Endothelial cell of umbilical vein (primary cell): ENCODE measurements at regions not wholly inside any gene's neighbourhood (a gene's known extent, or its start where the extent isn't known, plus 50 kb on each side); places are given as distances from the start of the nearest gene placed in this dataset.

ENCODE experiments used
- BruUV-seq: library from RNA; stranded (reverse); fragments of 400-500 nt; replicated peaks from 2 replicates; lab custom pipeline; 2021; lab: Mats Ljungman, UMichigan
- CTCF ChIA-PET: fragments of 300-600, 350-600 bp; sonication (Branson Sonifier 250); formaldehyde crosslinking; loops from one replicate; lab custom pipeline; 2021; ENCODE audit warnings: antibody characterized with exemption, inconsistent platforms; lab: Charles Lee
- POLR2A ChIA-PET: fragments of 300-600, 350-600 bp; sonication (Branson Sonifier 250); formaldehyde crosslinking; loops from one replicate; lab custom pipeline; 2021; ENCODE audit warnings: antibody characterized with exemption, inconsistent platforms; lab: Charles Lee
- DNase-seq: peaks from one replicate; pipeline ENCODE4 v3.0.0-alpha.2; 2011; ENCODE audit warnings: low read depth, low spot score
- FAIRE-seq: peaks from 2 replicates; lab custom pipeline; 2011; peaks lifted over from hg19 to GRCh38; lab: Jason Lieb, UNC
- H2AFZ ChIP-seq: 2 replicates; pipeline ENCODE4 v1.6.0; 2012; ENCODE audit warnings: low read depth, low read length, control low read depth, inconsistent platforms
- H3K27ac ChIP-seq: 2 replicates; pipeline ENCODE4 v1.5.1; 2011; ENCODE audit warnings: low read depth, mild to moderate bottlenecking, control low read depth, low read length, moderate library complexity; ENCODE audit not compliant: insufficient read depth
- H3K27me3 ChIP-seq, 2 experiments: 2 replicates each; pipeline versions ENCODE4 v1.6.0 to v1.6.1; 2011; ENCODE audit warnings: low read length in 2 of 2, mixed read lengths in 1 of 2; ENCODE audit not compliant: control insufficient read depth in 2 of 2, insufficient read depth in 2 of 2
- H3K36me3 ChIP-seq, 2 experiments: 2 replicates in 1 of 2; 3 replicates in 1 of 2; pipeline ENCODE4 v1.5.1; 2011; ENCODE audit warnings: low read length in 2 of 2, mild to moderate bottlenecking in 1 of 2, moderate library complexity in 1 of 2; ENCODE audit not compliant: control insufficient read depth in 2 of 2, insufficient read depth in 2 of 2; ENCODE audit errors: extremely low read depth in 1 of 2
- H3K4me1 ChIP-seq: 3 replicates; pipeline ENCODE4 v1.5.1; 2011; ENCODE audit warnings: mild to moderate bottlenecking, low read length; ENCODE audit not compliant: control insufficient read depth, insufficient read depth; ENCODE audit errors: extremely low read depth
- H3K4me2 ChIP-seq: 2 replicates; pipeline ENCODE4 v1.6.1; 2011; ENCODE audit warnings: low read length, control low read depth, mixed read lengths; ENCODE audit not compliant: insufficient read depth
- H3K4me3 ChIP-seq, 3 experiments: fragments of 200-600 bp in 1 of 3; sonication (generic), shearing (Covaris generic) in 1 of 3; replicated peaks in 1 of 3; 2 replicates each; pipeline ENCODE4 v1.5.1; 2011 to 2016; ENCODE audit warnings: control low read depth in 3 of 3, low read length in 3 of 3, mild to moderate bottlenecking in 2 of 3, inconsistent platforms in 1 of 3, low read depth in 1 of 3, moderate library complexity in 1 of 3; ENCODE audit not compliant: insufficient read depth in 1 of 3
- H3K79me2 ChIP-seq: 2 replicates; pipeline ENCODE4 v1.6.0; 2012; ENCODE audit warnings: low read length, inconsistent platforms; ENCODE audit not compliant: control insufficient read depth, insufficient read depth
- H3K9ac ChIP-seq: replicated peaks from 2 replicates; pipeline ENCODE3; 2011; ENCODE audit warnings: low read length, control low read depth; ENCODE audit not compliant: insufficient read depth; ENCODE audit errors: extremely low read depth
- H3K9me1 ChIP-seq: replicated peaks from 3 replicates; pipeline ENCODE4 v1.6.0; 2011; ENCODE audit warnings: mild to moderate bottlenecking, low read length; ENCODE audit not compliant: control insufficient read depth, insufficient read depth; ENCODE audit errors: extremely low read depth
- H3K9me3 ChIP-seq: replicated peaks from 2 replicates; pipeline ENCODE4 v1.5.1; 2012; ENCODE audit warnings: low read length, inconsistent platforms; ENCODE audit not compliant: control insufficient read depth, insufficient read depth
- H4K20me1 ChIP-seq: replicated peaks from 2 replicates; pipeline ENCODE3; 2011; ENCODE audit warnings: mild to moderate bottlenecking, low read length; ENCODE audit not compliant: control insufficient read depth, insufficient read depth; ENCODE audit errors: extremely low read depth
- EZH2 ChIP-seq: IDR thresholded peaks from 2 replicates; pipeline ENCODE4 v1.6.1; 2012; ENCODE audit warnings: borderline replicate concordance, low read depth, mild to moderate bottlenecking, moderate library complexity, low read length, inconsistent platforms; ENCODE audit not compliant: severe bottlenecking
- FOS ChIP-seq: IDR thresholded peaks from 2 replicates; pipeline ENCODE4 v1.6.1; 2011; ENCODE audit warnings: mild to moderate bottlenecking, low read length, moderate library complexity, borderline replicate concordance; ENCODE audit not compliant: insufficient read depth
- JUN ChIP-seq: IDR thresholded peaks from 2 replicates; pipeline ENCODE4 v1.6.1; 2011; ENCODE audit warnings: borderline replicate concordance, low read depth; ENCODE audit not compliant: insufficient read length, insufficient read depth
- MYC ChIP-seq: IDR thresholded peaks from one replicate; pipeline ENCODE4 v1.6.1; 2011; ENCODE audit warnings: mild to moderate bottlenecking, low read depth, low read length
- POLR2A ChIP-seq: IDR thresholded peaks from 2 replicates; pipeline ENCODE4 v1.6.1; 2012; ENCODE audit warnings: low read depth, mild to moderate bottlenecking, control low read depth, low read length
- POLR2AphosphoS5 ChIP-seq: IDR thresholded peaks from 2 replicates; pipeline ENCODE4 v1.6.1; 2012; ENCODE audit warnings: low read depth, mild to moderate bottlenecking, control low read depth, low read length, moderate library complexity; ENCODE audit not compliant: insufficient read depth
- dilution Hi-C: fragments of 300-500 bp; cut with MboI; formaldehyde crosslinking; loops from one replicate; pipeline ENCODE4 v1.15.0; 2019; ENCODE audit warnings: low sequenced_read_pairs; ENCODE audit not compliant: extremely low pct_ligation_motif_present
- intact Hi-C: fragments of 100-400 bp; cut with micrococcal nuclease; formaldehyde crosslinking; loops from one replicate; pipeline ENCODE4 v1.10.0; 2022
- TF ChIP-seq, protein P1 (sequence below), 2 donors: IDR thresholded peaks; 1 replicate in 1 of 2; 2 replicates in 1 of 2; pipeline ENCODE4 v1.5.1; 2011; ENCODE audit warnings: low read length in 2 of 2, mild to moderate bottlenecking in 2 of 2, moderate library complexity in 2 of 2, control low read depth in 1 of 2, inconsistent platforms in 1 of 2, low read depth in 1 of 2; ENCODE audit not compliant: insufficient read depth in 1 of 2; ENCODE audit errors: extremely low read depth in 1 of 2
- TF ChIP-seq, protein P2 (sequence below): IDR thresholded peaks from 2 replicates; pipeline ENCODE4 v1.6.1; 2011; ENCODE audit not compliant: insufficient read depth, insufficient read length

DNA sequence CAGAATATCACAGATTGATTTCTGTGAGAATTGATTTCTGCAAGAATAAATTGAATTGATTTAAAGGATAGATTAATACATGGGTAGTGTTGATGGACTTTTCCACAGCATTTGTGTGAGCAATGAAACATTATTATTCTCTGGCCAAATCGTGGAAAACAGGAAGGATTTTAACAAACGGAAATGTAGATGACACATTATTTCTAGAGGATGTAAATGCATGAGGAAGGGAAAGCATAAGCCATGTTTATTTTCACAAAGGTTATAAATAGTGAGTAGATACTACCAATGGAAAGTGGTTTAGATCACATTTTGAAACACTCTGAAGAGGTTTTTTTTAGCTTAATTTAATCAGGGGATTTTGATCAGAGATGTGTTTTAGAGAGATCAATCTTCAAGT, 1534.6 kb upstream of the MIR17HG start:
- peak; percentile 79 for DNase-seq
- peak overlapping the region; percentile 71 for H3K4me2 ChIP-seq
- dilution Hi-C loops: no loop called here
- BruUV-seq: no TSS peak
- no peaks in the 10 kb centered on the region for H3K27me3 ChIP-seq
- peak; percentile 57 for FAIRE-seq
- H3K36me3 ChIP-seq: no peaks in the 10 kb centered on the region
- H3K9me1 ChIP-seq: no peaks in the 10 kb centered on the region
- no peaks in the 10 kb centered on the region for H3K9me3 ChIP-seq
- peak overlapping the region; percentile 57 for H3K27ac ChIP-seq
- TF ChIP-seq, protein P1, sequence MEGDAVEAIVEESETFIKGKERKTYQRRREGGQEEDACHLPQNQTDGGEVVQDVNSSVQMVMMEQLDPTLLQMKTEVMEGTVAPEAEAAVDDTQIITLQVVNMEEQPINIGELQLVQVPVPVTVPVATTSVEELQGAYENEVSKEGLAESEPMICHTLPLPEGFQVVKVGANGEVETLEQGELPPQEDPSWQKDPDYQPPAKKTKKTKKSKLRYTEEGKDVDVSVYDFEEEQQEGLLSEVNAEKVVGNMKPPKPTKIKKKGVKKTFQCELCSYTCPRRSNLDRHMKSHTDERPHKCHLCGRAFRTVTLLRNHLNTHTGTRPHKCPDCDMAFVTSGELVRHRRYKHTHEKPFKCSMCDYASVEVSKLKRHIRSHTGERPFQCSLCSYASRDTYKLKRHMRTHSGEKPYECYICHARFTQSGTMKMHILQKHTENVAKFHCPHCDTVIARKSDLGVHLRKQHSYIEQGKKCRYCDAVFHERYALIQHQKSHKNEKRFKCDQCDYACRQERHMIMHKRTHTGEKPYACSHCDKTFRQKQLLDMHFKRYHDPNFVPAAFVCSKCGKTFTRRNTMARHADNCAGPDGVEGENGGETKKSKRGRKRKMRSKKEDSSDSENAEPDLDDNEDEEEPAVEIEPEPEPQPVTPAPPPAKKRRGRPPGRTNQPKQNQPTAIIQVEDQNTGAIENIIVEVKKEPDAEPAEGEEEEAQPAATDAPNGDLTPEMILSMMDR (IDR thresholded peaks at IDR 0.05; ENCODE audit: extremely low read depth in 1 of 2, insufficient read depth in 1 of 2, low read depth in 1 of 2, low read length in 2 of 2): no peak
- TF ChIP-seq JUN (peak; percentile 55), FOS (peak; percentile 29)
- TF ChIP-seq, protein P2, sequence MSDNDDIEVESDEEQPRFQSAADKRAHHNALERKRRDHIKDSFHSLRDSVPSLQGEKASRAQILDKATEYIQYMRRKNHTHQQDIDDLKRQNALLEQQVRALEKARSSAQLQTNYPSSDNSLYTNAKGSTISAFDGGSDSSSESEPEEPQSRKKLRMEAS: no peak
- H3K79me2 ChIP-seq: no peaks in the 10 kb centered on the region
- H3K4me1 ChIP-seq: peaks cover 14% of the 10 kb centered on the region
- no peak overlapping the region for H3K9ac ChIP-seq
- no peak overlapping the region for H3K4me3 ChIP-seq
- intact Hi-C loops: loop anchor here (1.0 kb wide), 1 partner anchor 104 kb away; no protein-coding TSS in a partner anchor
- H2AFZ ChIP-seq: peak overlapping the region; percentile 50
- CTCF ChIA-PET: no interaction called here
- POLR2A ChIA-PET: no interaction called here
- no peaks in the 10 kb centered on the region for H4K20me1 ChIP-seq

DNA sequence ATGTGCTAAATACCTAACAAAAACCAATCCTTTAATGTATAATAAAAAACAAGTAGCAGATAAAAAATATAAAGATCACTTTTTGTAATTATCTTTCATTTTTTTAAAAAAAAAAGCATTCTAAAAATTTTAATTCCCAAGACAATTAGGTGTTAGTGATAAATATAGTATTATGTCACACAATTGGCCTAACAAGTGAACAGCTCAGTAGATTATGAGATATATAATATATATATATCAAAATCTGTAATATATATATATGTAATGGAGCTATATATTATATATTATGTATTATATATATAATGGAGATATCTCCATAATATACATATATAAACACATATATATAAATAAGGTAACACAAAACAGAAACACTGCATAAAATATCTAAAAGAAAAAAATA, 1531.1 kb upstream of the MIR17HG start:
- Histone ChIP-seq H4K20me1 (no peaks in the 10 kb centered on the region), H3K4me1 (peaks cover 14% of the 10 kb centered on the region), H3K9me1 (no peaks in the 10 kb centered on the region), H3K4me2 (no peak overlapping the region), H3K27me3 (no peaks in the 10 kb centered on the region), H3K9me3 (no peaks in the 10 kb centered on the region), H3K27ac (no peak overlapping the region), H3K36me3 (no peaks in the 10 kb centered on the region), H3K79me2 (no peaks in the 10 kb centered on the region), H2AFZ (no peak overlapping the region), H3K9ac (no peak overlapping the region), H3K4me3 (no peak overlapping the region)
- FAIRE-seq (no peak), DNase-seq (no peak)
- BruUV-seq: no TSS peak
- CTCF ChIA-PET: no interaction called here
- TF ChIP-seq POLR2A: no peak
- TF ChIP-seq, protein P2: no peak
- TF ChIP-seq, protein P1 (IDR thresholded peaks at IDR 0.05; ENCODE audit: extremely low read depth in 1 of 2, insufficient read depth in 1 of 2, low read depth in 1 of 2, low read length in 2 of 2): no peak
- no peak for TF ChIP-seq MYC
- TF ChIP-seq JUN: no peak
- TF ChIP-seq POLR2AphosphoS5: no peak
- TF ChIP-seq EZH2: no peak
- POLR2A ChIA-PET: no interaction called here
- intact Hi-C loops: no loop called here
- dilution Hi-C loops: no loop called here
